ENCODE measurements at regions not wholly inside any gene's neighbourhood (a gene's known extent, or its start where the extent isn't known, plus 50 kb on each side); places are given as distances from the start of the nearest gene placed in this dataset.
"Not testable (repeated sequence)": the region's sequence is repeated elsewhere in the genome, so short reads cannot be mapped to it uniquely, and the experiment has no call there.

- Histone ChIP-seq H3K27ac (no peak overlapping the region), H3K4me3 (no peak overlapping the region), H3K9me3 (no peaks in the 10 kb centered on the region), H3K36me3 (no peaks in the 10 kb centered on the region), H3K4me1 (no peaks in the 10 kb centered on the region), H3K27me3 (no peaks in the 10 kb centered on the region)
- TF ChIP-seq POLR2AphosphoS5 (IDR thresholded peaks at IDR 0.05) (no peak), POLR2A (IDR thresholded peaks at IDR 0.05) (no peak), CTCF (IDR thresholded peaks at IDR 0.05) (no peak), EP300 (IDR thresholded peaks at IDR 0.05) (no peak)
- DNase-seq (no peak), ATAC-seq (ENCODE audit: low FRiP score in 2 of 2) (no peak)
- WGBS, 2 donors = 50 to 62% methylated on average over 2 of the region's 2 CpGs
These were observed 452.4 kb upstream of the PHF14 start for GRCh38 chr7:10521306-10521705.

DNA sequence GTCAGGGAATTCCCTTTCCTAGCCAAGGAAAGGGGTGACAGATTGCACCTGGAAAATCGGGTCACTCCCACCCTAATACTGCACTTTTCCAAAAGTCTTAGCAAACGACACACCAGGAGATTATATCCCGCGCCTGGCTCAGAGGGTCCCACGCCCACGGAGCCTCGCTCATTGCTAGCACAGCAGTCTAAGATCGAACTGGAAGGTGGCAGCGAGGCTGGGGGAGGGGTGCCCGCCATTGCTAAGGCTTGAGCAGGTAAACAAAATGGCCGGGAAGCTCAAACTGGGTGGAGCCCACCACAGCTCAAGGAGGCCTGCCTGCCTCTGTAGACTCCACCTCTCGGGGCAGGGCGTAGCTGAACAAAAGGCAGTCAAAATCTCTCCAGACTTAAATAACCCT is 440.2 kb upstream of the PHF14 start:
- DNase-seq = peak in 1 of 2 donors; percentile 42
- H3K4me3 ChIP-seq; H3K36me3 ChIP-seq; H3K9me3 ChIP-seq; H3K4me1 ChIP-seq; H3K27me3 ChIP-seq; ATAC-seq (ENCODE audit: low FRiP score in 2 of 2); H3K27ac ChIP-seq: not testable (repeated sequence)
- WGBS, 2 donors = 79 to 92% methylated on average over 13 of the region's 13 CpGs

DNA sequence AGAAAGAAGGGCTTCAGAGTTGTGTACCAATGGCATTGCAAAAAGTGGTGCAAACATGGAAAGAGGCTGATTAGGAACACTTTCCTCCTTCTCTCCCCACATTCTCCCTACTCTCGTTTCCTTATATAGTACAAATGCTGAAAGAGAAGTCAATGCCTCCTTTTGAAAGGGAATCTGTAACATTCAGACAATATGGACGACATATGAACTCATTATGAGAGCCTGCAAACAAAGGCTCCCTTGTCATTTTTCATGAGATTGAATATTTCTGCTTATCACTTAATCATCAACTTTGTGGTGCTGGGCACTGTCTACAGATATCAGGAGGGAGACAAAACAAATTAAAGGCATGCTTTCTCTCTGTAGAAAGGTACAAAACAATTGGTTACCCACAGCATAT is 437.1 kb upstream of the PHF14 start:
- ATAC-seq (ENCODE audit: low FRiP score in 2 of 2) (no peak), DNase-seq (no peak)
- Histone ChIP-seq H3K9me3 (peaks cover 0 to 3% (median 0%) of the 10 kb centered on the region in 4 donors), H3K36me3 (no peaks in the 10 kb centered on the region), H3K27ac (no peak overlapping the region), H3K27me3 (no peaks in the 10 kb centered on the region), H3K4me3 (no peak overlapping the region), H3K4me1 (no peaks in the 10 kb centered on the region)
- whole genome bisulfite sequencing, 2 donors = 38 to 42% methylated on average over 2 of the region's 2 CpGs
- TF ChIP-seq POLR2A (IDR thresholded peaks at IDR 0.05) = no peak
- TF ChIP-seq POLR2AphosphoS5 (IDR thresholded peaks at IDR 0.05) = no peak
- no peak for TF ChIP-seq EP300 (IDR thresholded peaks at IDR 0.05)
- no peak for TF ChIP-seq CTCF (IDR thresholded peaks at IDR 0.05)

DNA sequence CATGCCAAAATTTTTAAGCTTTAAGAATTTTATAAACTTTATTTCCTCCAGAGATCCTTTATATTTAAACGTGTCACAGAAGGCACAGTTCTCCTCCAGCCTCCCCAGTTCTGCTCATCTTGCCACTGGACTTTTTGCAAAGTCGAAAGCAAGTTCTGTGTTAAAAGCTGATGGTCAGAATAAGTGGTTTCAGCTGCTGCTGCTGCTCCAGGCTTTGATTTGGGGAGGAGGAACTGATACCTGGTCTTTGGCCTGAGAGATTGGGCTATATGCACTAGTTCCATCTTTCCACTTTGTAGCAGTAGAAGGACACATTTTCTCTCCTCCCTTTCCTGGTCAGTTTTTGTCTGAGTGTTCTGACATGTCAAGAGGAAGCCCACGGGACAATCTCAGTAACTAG is 435.9 kb upstream of the PHF14 start:
- H3K36me3 ChIP-seq = no peaks in the 10 kb centered on the region
- H3K9me3 ChIP-seq = peaks cover 0 to 3% (median 0%) of the 10 kb centered on the region in 4 donors
- no peak overlapping the region for H3K4me3 ChIP-seq
- WGBS, 2 donors = 65 to 68% methylated on average over 3 of the region's 3 CpGs
- no peak for TF ChIP-seq POLR2AphosphoS5 (IDR thresholded peaks at IDR 0.05)
- TF ChIP-seq EP300 (IDR thresholded peaks at IDR 0.05) = no peak
- TF ChIP-seq CTCF (IDR thresholded peaks at IDR 0.05) = no peak
- no peak for TF ChIP-seq POLR2A (IDR thresholded peaks at IDR 0.05)
- DNase-seq = no peak
- H3K4me1 ChIP-seq = no peaks in the 10 kb centered on the region
- no peak for ATAC-seq (ENCODE audit: low FRiP score in 2 of 2)
- no peaks in the 10 kb centered on the region for H3K27me3 ChIP-seq
- H3K27ac ChIP-seq = no peak overlapping the region

GRCh38 chr7:10557375-10557774 is 416.3 kb upstream of the PHF14 start:
- ATAC-seq (ENCODE audit: low FRiP score in 2 of 2) (no peak), DNase-seq (peak in 1 of 2 donors; percentile 40)
- no peaks in the 10 kb centered on the region for H3K9me3 ChIP-seq
- no peaks in the 10 kb centered on the region for H3K36me3 ChIP-seq
- no peaks in the 10 kb centered on the region for H3K27me3 ChIP-seq
- H3K27ac ChIP-seq = no peak overlapping the region
- TF ChIP-seq POLR2AphosphoS5 (IDR thresholded peaks at IDR 0.05) (no peak), CTCF (IDR thresholded peaks at IDR 0.05) (no peak), POLR2A (IDR thresholded peaks at IDR 0.05) (no peak), EP300 (IDR thresholded peaks at IDR 0.05) (no peak)
- WGBS, 2 donors = 94 to 97% methylated on average over 4 to 5 of the region's 5 CpGs
- no peaks in the 10 kb centered on the region for H3K4me1 ChIP-seq
- no peak overlapping the region for H3K4me3 ChIP-seq

All from upper lobe of left lung (tissue), 6 donors.